HepG2 (cell line): ENCODE measurements at regions not wholly inside any gene's neighbourhood (a gene's known extent, or its start where the extent isn't known, plus 50 kb on each side); places are given as distances from the start of the nearest gene placed in this dataset.

ENCODE experiments used
- ATAC-seq: fragments of 200-7000 bp; cut with Tn5 transposase; 3 replicates; pipeline ENCODE4 v1.9.1; 2020; ENCODE audit warnings: mild to moderate bottlenecking, moderate library complexity
- BruUV-seq: library from RNA; stranded (reverse); fragments of 400-500 nt; replicated peaks from 2 replicates; lab custom pipeline; 2021; lab: Mats Ljungman, UMichigan
- CTCF ChIA-PET: fragments of 300-600 bp; formaldehyde crosslinking; extraction: SDS; loops from one replicate; lab custom pipeline; 2021; ENCODE audit warnings: low total read pairs, inconsistent platforms, low intra/inter-chr PET ratio; lab: Yijun Ruan, JAX
- POLR2A ChIA-PET: fragments of 350-600 bp; sonication (Branson Sonifier 250); formaldehyde crosslinking; loops from one replicate; lab custom pipeline; 2020; ENCODE audit warnings: antibody characterized with exemption, inconsistent platforms; lab: Yijun Ruan, JAX
- DNase-seq: peaks from one replicate; pipeline ENCODE4 v3.0.0-alpha.2; 2015; ENCODE audit warnings: low spot score
- FAIRE-seq: peaks from 3 replicates; lab custom pipeline; 2011; peaks lifted over from hg19 to GRCh38; lab: Jason Lieb, UNC
- H2AFZ ChIP-seq: one replicate; pipeline ENCODE4 v1.6.1; 2011; ENCODE audit warnings: low read length, inconsistent platforms
- H3K27ac ChIP-seq: fragments of 300-600 bp; 3 replicates; pipeline ENCODE4 v1.8.0; 2011; ENCODE audit warnings: mixed run types, mild to moderate bottlenecking, mixed read lengths, low read length, inconsistent platforms; ENCODE audit not compliant: insufficient read depth; ENCODE audit errors: extremely low read length
- H3K27me3 ChIP-seq, 2 experiments: fragments of 200-600 bp in 1 of 2; 2 replicates in 1 of 2; 3 replicates in 1 of 2; pipeline versions ENCODE4 v1.6.0 to v1.8.0; 2011; ENCODE audit warnings: low read length in 2 of 2, mild to moderate bottlenecking in 2 of 2, moderate library complexity in 2 of 2, inconsistent platforms in 1 of 2; ENCODE audit not compliant: insufficient read depth in 2 of 2, control insufficient read depth in 1 of 2
- H3K36me3 ChIP-seq, 2 experiments: fragments of 200-600 bp in 1 of 2; replicated peaks in 1 of 2; 2 replicates in 1 of 2; 3 replicates in 1 of 2; pipeline versions ENCODE4 v1.5.1 to v1.8.0; 2011; ENCODE audit warnings: low read length in 2 of 2, inconsistent platforms in 1 of 2; ENCODE audit not compliant: insufficient read depth in 2 of 2, control insufficient read depth in 1 of 2
- H3K4me1 ChIP-seq: 2 replicates; pipeline ENCODE4 v1.5.1; 2012; ENCODE audit warnings: low read length, inconsistent platforms; ENCODE audit not compliant: insufficient read depth
- H3K4me2 ChIP-seq: 2 replicates; pipeline ENCODE4 v1.6.0; 2011; ENCODE audit warnings: low read depth, low read length, inconsistent platforms
- H3K4me3 ChIP-seq, 3 experiments: fragments of 200-600 bp in 1 of 3; sonication (generic), shearing (Covaris generic) in 1 of 3; replicated peaks in 1 of 3; 2 replicates each; pipeline ENCODE4 v1.5.1; 2011 to 2016; ENCODE audit warnings: low read length in 3 of 3, inconsistent platforms in 2 of 3, low read depth in 2 of 3, mild to moderate bottlenecking in 2 of 3, control low read depth in 1 of 3, mixed read lengths in 1 of 3; ENCODE audit not compliant: insufficient read depth in 1 of 3
- H3K79me2 ChIP-seq: one replicate; pipeline ENCODE4 v1.6.1; 2011; ENCODE audit warnings: low read length, inconsistent platforms; ENCODE audit not compliant: insufficient read depth
- H3K9ac ChIP-seq: 2 replicates; pipeline ENCODE4 v1.6.0; 2011; ENCODE audit warnings: mild to moderate bottlenecking, low read depth, low read length, inconsistent platforms; ENCODE audit not compliant: insufficient read depth
- H3K9me3 ChIP-seq: 2 replicates; pipeline ENCODE4 v1.5.1; 2012; ENCODE audit warnings: mild to moderate bottlenecking, low read length
- H4K20me1 ChIP-seq: 2 replicates; pipeline ENCODE4 v1.6.0; 2011; ENCODE audit warnings: inconsistent platforms, mild to moderate bottlenecking, low read length, moderate library complexity; ENCODE audit not compliant: insufficient read depth
- HBP1 ChIP-seq: IDR thresholded peaks from 2 replicates; pipeline ENCODE4 v1.6.1; 2016; ENCODE audit warnings: low read depth, control low read depth
- HINFP ChIP-seq: sonication (generic); formaldehyde crosslinking; IDR thresholded peaks from 2 replicates; pipeline ENCODE4 v1.4.0; 2020; ENCODE audit warnings: low read depth, mild to moderate bottlenecking, missing genetic modification reagents
- NONO ChIP-seq, 2 experiments: fragments of 450-650 bp in 1 of 2; sonication (generic) in 1 of 2; formaldehyde crosslinking in 1 of 2; IDR thresholded peaks in 1 of 2; conservative IDR thresholded peaks in 1 of 2; 2 replicates each; pipeline versions ENCODE4 v1.6.1 to v1.8.0; 2017 to 2022; ENCODE audit warnings: mild to moderate bottlenecking in 1 of 2, missing genetic modification reagents in 1 of 2, moderate library complexity in 1 of 2
- NR1H2 ChIP-seq: sonication (generic); formaldehyde crosslinking; IDR thresholded peaks from 2 replicates; pipeline ENCODE4 v1.8.1; 2022; ENCODE audit warnings: low read depth, missing genetic modification reagents, borderline replicate concordance
- PAF1 ChIP-seq: IDR thresholded peaks from 2 replicates; pipeline ENCODE4 v1.6.1; 2016; ENCODE audit warnings: missing genetic modification reagents, missing compliant biosample characterization
- SMYD3 ChIP-seq: sonication (generic); formaldehyde crosslinking; IDR thresholded peaks from 2 replicates; pipeline ENCODE4 v1.8.1; 2023; ENCODE audit warnings: mild to moderate bottlenecking, missing genetic modification reagents
- SP4 ChIP-seq: sonication (generic); formaldehyde crosslinking; IDR thresholded peaks from 2 replicates; pipeline ENCODE4 v1.8.1; 2023; ENCODE audit warnings: mild to moderate bottlenecking, missing genetic modification reagents
- TRAFD1 ChIP-seq: sonication (generic); formaldehyde crosslinking; IDR thresholded peaks from 2 replicates; pipeline ENCODE4 v1.5.1; 2020; ENCODE audit warnings: missing genetic modification reagents, mild to moderate bottlenecking, borderline replicate concordance
- ZNF253 ChIP-seq: sonication (generic); formaldehyde crosslinking; IDR thresholded peaks from 2 replicates; pipeline ENCODE4 v1.8.0; 2022; ENCODE audit warnings: mild to moderate bottlenecking, missing genetic modification reagents, borderline replicate concordance
- WGBS: methylation state at CpG from one replicate; pipeline ENCODE4 v1.1.6; 2017; ENCODE audit warnings: low lambda C conversion rate; 5-methylcytosine and 5-hydroxymethylcytosine counted together
- in situ Hi-C: cut with HindIII; loops from 2 replicates; pipeline ENCODE4 v1.10.0; 2017; ENCODE audit warnings: low pct_unique_long_range_greater_than_20kb; ENCODE audit not compliant: extremely low pct_ligation_motif_present
- intact Hi-C: fragments of 100-400 bp; cut with micrococcal nuclease; formaldehyde crosslinking; loops from one replicate; pipeline ENCODE4 v1.10.0; 2022; ENCODE audit not compliant: unreplicated experiment

GRCh38 chr11:126138636-126139035 is 72.8 kb downstream of the RPUSD4 start:
- in situ Hi-C loops (no loop called here), intact Hi-C loops (no loop called here)
- DNase-seq = no peak
- ATAC-seq = no peak
- ChIA-PET POLR2A (no interaction called here), CTCF (no interaction called here)
- Histone ChIP-seq H3K4me3 (no peak overlapping the region), H3K9me3 (no peaks in the 10 kb centered on the region), H2AFZ (no peak overlapping the region), H3K9ac (no peak overlapping the region), H3K36me3 (no peaks in the 10 kb centered on the region), H3K79me2 (no peaks in the 10 kb centered on the region), H3K27ac (no peak overlapping the region), H3K4me2 (no peak overlapping the region), H3K4me1 (peaks cover 69% of the 10 kb centered on the region), H3K27me3 (peaks cover 0 to 7% of the 10 kb centered on the region in 2 experiments; a peak in 1 of 5 replicates), H4K20me1 (no peaks in the 10 kb centered on the region)
- 49% methylated on average over 7 of the region's 7 CpGs for WGBS
- FAIRE-seq = no peak
- no TSS peak for BruUV-seq
- TF ChIP-seq SP4 (CRISPR knock-in tag) = no peak
- no peak for TF ChIP-seq NR1H2 (CRISPR knock-in tag)
- TF ChIP-seq ZNF253 (CRISPR knock-in tag) = no peak
- TF ChIP-seq HBP1 = no peak
- no peak for TF ChIP-seq TRAFD1 (CRISPR knock-in tag)
- TF ChIP-seq HINFP (CRISPR knock-in tag) = no peak
- TF ChIP-seq PAF1 (CRISPR knock-in tag) = no peak
- no peak for TF ChIP-seq SMYD3 (CRISPR knock-in tag)
- TF ChIP-seq NONO (IDR thresholded peaks at IDR 0.05) = no peak
- TF ChIP-seq NONO (CRISPR knock-in tag; conservative IDR thresholded peaks at IDR 0.05) = no peak
